ENCODE measurements at regions not wholly inside any gene's neighbourhood (a gene's known extent, or its start where the extent isn't known, plus 50 kb on each side); places are given as distances from the start of the nearest gene placed in this dataset.

DNA sequence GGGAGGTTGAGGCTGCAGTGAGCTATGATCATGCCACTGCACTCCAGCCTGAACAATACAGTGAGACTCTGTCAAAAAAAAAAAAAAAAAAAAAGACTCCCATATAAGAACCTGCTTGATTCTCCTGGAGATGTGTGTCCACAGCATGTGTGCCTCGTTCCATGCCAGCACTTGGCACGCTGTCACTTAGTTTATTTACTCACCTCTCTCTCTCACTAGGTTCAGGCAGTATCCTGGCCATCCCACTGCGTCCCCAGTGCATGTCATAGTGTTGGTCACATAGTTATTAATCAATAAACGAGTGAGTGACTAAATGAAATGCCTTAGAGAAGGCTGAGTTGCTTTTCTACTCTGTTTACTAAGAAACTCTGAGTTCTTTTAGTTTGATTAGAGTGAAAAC, 79.1 kb upstream of the GPR12 start (continued):
- TF ChIP-seq EGR1 (IDR thresholded peaks at IDR 0.05; ENCODE audit: low read depth): no peak
- TF ChIP-seq TCF7L2 (IDR thresholded peaks at IDR 0.05; ENCODE audit: borderline replicate concordance, extremely low read depth, insufficient read depth, insufficient read length): no peak
- TF ChIP-seq, protein P1, sequence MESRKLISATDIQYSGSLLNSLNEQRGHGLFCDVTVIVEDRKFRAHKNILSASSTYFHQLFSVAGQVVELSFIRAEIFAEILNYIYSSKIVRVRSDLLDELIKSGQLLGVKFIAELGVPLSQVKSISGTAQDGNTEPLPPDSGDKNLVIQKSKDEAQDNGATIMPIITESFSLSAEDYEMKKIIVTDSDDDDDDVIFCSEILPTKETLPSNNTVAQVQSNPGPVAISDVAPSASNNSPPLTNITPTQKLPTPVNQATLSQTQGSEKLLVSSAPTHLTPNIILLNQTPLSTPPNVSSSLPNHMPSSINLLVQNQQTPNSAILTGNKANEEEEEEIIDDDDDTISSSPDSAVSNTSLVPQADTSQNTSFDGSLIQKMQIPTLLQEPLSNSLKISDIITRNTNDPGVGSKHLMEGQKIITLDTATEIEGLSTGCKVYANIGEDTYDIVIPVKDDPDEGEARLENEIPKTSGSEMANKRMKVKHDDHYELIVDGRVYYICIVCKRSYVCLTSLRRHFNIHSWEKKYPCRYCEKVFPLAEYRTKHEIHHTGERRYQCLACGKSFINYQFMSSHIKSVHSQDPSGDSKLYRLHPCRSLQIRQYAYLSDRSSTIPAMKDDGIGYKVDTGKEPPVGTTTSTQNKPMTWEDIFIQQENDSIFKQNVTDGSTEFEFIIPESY (IDR thresholded peaks at IDR 0.05; ENCODE audit: extremely low read depth, insufficient replicate concordance, low read length): no peak
- TF ChIP-seq FOSL1 (IDR thresholded peaks at IDR 0.05; ENCODE audit: low read depth): no peak
- TF ChIP-seq SP1 (IDR thresholded peaks at IDR 0.05; ENCODE audit: low read depth): no peak

DNA sequence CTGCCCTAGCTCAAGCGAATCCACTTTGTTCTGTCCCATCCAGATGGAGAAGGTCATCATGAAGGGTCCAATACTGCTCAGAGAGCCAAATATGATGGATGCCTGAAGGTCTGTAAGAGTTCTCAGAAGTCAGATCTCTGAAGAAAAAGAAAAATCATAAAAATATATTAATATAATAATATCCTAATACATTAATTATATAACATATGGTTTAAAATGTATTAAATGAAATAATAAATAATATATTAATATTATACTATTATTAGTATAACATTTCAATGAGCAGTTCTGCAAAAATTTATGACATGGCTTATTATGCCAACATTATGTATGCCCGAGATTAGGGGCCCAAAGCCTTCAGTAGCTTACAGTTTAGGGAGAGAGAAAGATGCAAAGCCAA, 78.2 kb upstream of the GPR12 start:
- ChIA-PET RAD21 (ENCODE audit: low non-redundant PET in 1 of 2, low total read pairs in 2 of 2, uncharacterized antibody in 2 of 2, unreplicated experiment in 2 of 2) (no interaction called here), POLR2A (no interaction called here), CTCF (no interaction called here)
- Histone ChIP-seq H3K9ac (ENCODE audit: low read length) (no peak overlapping the region), H3K27ac (ENCODE audit: low read depth, low read length) (no peak overlapping the region), H3K9me2 (ENCODE audit: insufficient read depth) (no peaks in the 10 kb centered on the region), H3K27me3 (ENCODE audit: insufficient read depth, low read length) (peaks cover 87% of the 10 kb centered on the region), H3K79me2 (ENCODE audit: insufficient read depth, low read length) (no peaks in the 10 kb centered on the region), H2AFZ (ENCODE audit: low read depth, low read length, poor library complexity, severe bottlenecking) (no peak overlapping the region), H3K4me1 (ENCODE audit: control insufficient read depth in 1 of 2, insufficient read depth in 2 of 2, low read length in 2 of 2) (no peaks in the 10 kb centered on the region), H3K36me3 (ENCODE audit: control insufficient read depth in 1 of 2, insufficient read depth in 2 of 2, low read length in 2 of 2) (no peaks in the 10 kb centered on the region), H4K20me1 (ENCODE audit: insufficient read depth) (no peaks in the 10 kb centered on the region), H3K9me3 (ENCODE audit: control insufficient read depth in 1 of 2, insufficient read depth in 1 of 2, low read depth in 1 of 2, low read length in 2 of 2) (no peaks in the 10 kb centered on the region), H3K4me3 (replicated peaks in 1 of 2; ENCODE audit: low read depth in 1 of 2, low read length in 2 of 2) (no peak overlapping the region), H3K4me2 (ENCODE audit: low read length) (no peak overlapping the region)
- no peak for ATAC-seq
- no TSS peak for BruUV-seq (replicated peaks)
- no peak for DNase-seq (ENCODE audit: low read depth, low spot score)
- intact Hi-C loops (cut with micrococcal nuclease): no loop called here
- TF ChIP-seq ELF1 (IDR thresholded peaks at IDR 0.05; ENCODE audit: borderline replicate concordance, low read depth): no peak
- no peak for TF ChIP-seq EZH2 (IDR thresholded peaks at IDR 0.05)
- TF ChIP-seq REST (IDR thresholded peaks at IDR 0.05; ENCODE audit: low read depth): no peak
- no peak for TF ChIP-seq YY1 (IDR thresholded peaks at IDR 0.05; ENCODE audit: extremely low read depth, insufficient replicate concordance, low read depth, low read length)
